ENCODE measurements at regions not wholly inside any gene's neighbourhood (a gene's known extent, or its start where the extent isn't known, plus 50 kb on each side); places are given as distances from the start of the nearest gene placed in this dataset.
"Not testable (repeated sequence)": the region's sequence is repeated elsewhere in the genome, so short reads cannot be mapped to it uniquely, and the experiment has no call there.

DNA sequence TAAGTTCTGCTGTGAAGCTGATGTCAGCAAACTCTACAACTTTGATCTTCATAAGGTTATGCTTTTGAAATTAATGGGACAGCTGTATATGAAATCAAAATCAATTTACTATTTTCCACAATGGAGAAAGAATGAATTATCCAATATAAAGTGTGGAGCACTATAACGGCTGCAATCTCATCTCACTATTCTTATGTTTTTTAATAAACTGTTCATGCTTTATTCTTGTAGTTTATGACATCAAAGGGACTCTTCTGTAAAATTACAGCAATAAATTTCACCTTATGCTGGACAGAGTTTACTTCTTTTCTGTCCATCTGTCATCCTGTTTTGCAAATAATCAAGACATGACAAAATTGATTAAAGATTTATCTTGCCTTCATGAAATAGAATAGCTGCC, 192.5 kb downstream of the TECRL start:
- no peak for DNase-seq

DNA sequence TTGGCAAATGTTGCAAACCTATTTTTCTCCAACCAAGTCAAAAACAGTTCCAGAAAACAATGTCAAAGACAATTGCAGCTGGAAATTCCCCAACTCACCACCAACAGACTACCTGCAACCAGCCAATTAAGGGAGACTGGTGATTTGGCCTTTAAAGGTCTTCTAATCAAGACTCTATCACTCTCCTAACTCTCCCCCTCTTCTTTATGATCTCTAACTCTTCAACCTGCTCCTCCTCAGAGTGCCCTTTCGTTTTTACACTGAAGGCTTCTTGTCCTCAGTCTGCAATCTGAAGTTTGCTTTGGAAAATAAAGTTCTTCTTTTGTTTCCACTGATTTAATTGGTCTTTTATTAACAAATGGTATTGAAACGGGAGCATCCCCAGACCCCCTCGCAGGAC, 203.9 kb downstream of the TECRL start:
- DNase-seq: no peak

DNA sequence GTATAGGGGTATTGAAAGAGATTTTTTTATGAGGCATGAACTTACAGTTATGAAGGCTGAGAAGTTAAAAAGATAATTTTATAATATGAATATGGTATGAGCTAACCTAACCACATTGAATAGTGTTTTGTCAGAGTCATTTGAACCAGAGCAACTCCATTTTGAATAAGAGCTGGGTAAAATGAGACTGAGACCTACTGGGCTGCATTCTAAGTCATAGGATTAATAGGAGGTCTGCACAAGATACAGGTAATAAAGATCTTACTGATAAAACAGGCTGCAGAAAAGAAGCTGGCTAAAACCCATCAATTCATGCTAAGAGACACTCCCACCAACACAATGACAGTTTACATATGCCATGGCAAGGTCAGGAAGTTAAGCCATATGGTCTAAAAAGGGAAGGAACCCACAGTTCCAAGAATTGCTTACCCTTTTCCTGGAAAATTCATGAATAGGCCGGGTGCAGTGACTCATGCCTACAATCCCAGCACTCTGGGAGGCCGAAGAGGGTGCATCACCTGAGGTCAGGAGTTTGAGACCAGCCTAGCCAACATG, 209.2 kb downstream of the TECRL start:
- DNase-seq: no peak

DNA sequence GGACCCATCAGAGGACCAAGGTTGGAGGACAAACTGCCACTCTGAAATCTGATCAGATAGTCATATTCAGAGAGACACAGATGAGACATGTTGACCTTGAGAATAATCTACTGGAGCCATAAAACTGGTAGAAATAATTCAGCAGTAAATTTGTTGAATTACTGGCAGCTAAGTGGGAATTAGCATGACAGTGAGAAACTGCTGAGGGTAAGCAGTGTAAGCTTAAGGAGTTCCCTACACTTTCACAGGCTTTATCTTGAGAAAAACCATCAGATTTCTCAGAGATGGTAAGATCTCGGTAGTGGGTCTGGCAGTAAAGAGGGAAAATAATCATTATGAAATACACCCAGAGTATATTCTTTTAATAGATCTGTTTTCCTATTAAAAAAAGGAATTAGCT, 213.7 kb downstream of the TECRL start:
- DNase-seq: no peak

DNA sequence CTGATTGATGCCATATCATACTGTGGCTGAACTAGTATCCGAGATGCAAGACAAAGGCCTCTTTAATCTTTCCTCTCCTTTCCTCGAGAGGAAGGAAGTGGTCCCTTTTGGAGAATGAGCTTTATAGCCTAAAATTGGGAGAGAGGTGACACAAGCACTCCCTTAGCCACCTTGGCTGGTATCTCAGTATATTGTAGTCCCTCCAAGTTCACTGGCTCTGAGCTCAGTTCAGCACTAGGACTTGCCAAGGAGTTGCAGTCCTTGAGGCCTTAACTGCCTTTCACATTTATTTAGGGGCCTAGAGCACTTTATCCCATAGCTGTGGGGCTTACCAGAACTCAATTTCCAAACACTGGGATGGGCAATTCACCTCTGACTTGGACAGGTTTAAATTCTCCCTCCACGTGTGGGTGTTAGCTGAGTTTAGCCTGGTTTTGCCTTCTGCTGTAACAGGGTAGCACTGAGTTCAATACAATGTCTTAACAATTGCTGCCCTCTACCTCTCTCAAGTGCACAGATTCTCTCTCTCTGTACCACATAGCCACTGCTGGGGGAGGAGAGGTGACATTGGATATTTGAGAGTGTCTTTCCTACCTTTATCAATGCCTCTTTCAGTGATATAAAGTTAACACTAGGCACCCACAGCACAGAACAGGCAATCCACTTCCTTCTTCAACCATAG, 216.4 kb downstream of the TECRL start:
- no peak for DNase-seq

DNA sequence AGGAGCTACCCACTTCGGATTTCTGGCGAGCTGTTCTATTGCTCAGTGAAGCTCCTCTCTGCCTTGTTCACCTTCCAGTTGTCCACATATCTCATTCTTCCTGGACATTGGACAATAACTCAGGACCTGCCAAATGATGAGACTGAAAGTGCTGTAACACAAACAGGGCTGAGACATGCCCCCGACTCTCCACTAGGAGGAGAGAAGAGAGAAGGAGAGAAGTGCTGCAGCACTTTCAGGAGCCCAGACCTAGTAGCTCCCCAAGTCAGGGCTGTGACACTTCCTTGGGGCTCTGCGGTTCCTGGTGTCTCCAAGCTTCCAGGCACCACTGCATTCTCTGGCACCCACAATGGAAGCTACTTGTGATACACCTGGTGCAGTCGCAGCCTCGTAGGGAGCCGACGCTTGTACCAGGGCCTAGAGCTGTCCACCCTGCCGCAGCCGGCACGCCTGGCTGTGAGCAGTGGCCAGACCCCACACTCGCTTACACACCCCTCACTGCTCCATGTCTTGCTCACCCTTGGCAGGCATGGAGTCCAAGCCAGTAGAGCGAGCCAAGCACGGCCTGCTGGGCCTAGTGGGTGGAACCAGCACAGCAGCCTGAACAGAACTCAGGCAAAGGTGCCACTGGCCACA, 234.9 kb downstream of the TECRL start:
- no peak for DNase-seq

DNA sequence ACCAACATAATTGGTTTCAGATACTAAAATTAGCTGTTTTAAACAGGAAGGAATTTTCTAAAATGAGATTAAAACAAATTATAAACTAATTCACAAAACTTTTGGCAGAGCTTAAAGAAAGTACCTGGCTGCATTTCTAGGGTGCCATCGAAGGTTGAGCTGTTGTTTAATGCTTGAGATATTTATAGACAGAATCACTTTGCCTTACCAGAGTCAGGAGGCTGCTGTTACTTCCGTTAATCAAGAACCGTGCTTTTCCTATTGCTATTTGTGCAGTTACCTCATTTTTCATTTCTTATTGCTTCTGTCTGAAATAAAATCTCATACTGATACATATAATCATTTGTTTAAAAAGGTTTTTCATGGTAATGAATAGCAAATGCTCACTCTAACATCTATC, 242.9 kb downstream of the TECRL start:
- no peak for DNase-seq

DNA sequence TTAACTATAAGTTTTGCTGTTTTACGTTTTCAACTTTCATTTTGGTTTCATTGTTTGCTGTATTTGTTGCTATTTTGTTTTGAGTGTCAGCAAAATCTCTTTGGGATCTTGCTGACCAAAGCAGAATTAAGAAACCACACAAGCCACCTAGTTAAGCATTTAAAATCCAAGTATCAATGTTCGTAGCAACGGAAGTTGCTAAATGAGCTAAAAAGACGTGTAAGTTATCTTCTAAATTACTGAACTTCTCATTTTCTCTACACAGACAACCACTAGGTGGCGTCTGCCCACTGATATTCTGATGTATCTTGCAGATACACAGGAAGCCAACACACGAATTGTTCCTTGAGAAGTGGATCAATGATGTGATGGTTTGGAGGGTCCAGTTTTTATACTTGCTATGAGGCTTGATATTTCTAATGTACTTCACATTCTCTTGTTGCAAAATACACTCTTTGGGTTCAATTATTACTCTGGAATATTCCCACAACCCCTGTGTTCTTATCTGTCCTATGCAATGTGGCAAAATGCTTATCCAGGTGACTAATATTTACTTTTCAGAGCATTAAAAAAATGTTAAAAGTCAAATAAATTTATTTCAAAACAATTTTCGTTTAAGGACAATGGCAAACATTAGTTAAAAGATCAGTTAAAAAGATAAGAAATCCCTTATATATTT, 250.5 kb downstream of the TECRL start:
- DNase-seq: peak; percentile 69 to 78 (median 76)

DNA sequence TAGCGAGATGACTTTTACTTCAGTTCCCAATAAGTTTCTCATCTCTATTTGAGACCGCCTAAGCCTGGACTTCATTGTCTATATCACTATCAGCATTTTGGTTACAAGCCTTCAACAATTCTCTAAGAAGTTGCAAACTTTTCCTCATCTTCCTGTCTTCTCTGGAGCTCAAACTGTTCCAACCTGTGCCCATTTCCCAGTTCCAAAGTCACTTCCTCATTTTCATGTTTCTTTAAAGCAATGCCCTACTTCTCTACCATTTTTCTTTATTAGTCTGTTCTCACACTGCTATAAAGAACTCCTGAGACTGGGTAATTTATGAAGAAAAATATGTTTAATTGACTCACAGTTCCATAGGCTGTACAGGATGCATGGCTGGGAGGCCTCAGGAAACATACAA, 251.9 kb downstream of the TECRL start:
- no peak for DNase-seq

DNA sequence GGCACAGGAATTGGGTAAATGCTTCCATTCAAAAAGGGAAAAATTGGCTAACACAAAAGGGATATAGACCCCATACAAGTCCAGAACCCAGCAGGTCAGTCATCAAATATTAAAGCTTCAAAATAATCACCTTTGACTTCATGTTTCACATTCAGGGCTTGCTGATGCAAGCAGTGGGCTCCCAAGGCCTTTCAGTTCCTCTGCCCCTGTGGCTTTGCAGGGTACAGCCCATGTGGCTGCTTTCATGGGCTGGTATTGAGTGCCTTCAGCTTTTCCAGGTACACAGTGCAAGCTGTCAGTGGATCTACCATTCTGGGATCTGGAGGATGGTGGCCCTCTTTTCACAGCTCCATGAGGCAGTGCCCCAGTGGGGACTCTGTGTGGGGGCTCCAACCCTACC, 253.0 kb downstream of the TECRL start:
- DNase-seq: no peak

DNA sequence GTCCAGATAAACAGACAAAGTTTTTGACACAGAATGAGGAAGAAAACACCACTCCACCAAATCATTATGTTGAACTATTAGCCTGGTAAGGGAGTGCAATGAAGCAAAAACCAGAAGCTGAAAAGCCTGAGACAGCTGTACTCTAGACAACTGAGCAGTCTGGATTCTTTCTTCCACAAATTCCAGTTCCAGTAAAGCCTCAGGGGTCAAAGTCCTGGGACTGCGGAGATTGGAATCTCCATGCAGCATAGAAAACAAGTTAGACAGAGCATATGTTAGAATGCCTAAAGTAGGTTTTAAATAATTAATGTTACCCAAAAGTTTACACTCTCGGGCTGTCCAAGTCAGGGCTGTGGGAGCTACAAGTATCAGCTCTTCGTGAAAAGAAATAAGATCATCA, 263.2 kb downstream of the TECRL start:
- no peak for DNase-seq

DNA sequence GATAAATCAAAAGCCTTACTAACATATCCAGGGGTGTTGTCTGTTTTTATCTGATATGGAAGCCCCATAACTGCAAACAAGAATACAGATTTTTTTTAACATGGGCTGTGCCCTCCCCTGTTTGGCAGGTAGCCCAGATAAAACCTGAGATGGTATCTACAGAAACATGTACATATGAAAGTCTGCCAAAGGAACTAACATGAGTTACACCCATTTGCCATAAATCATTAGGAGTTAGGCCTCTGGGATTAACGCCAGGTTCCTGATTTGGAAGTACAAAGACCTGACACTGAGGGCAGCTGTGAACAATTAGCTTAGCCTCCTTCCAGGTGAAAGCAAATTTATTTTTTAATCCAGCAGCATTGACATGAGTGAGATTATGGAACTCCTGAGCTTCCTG, 264.3 kb downstream of the TECRL start:
- no peak for DNase-seq

DNA sequence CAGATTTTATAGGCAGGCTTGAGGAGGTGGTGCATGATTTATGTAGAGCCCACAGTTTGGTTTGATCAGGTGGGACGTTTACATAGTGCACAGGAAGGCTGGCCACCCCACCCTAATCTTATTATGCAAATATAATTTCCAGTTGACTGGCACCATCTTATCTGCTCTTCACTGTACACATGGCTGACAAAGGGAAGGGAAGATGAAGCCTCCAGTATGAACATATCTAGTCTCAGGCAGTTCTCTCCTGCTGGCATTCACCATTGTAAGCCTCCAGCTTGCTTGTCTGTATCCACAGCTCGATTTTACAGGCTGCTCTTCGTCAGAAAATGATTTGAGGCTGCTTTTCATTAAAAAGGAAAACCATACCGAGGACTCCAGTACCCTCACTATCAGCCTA, 278.3 kb downstream of the TECRL start:
- no peak for DNase-seq

DNA sequence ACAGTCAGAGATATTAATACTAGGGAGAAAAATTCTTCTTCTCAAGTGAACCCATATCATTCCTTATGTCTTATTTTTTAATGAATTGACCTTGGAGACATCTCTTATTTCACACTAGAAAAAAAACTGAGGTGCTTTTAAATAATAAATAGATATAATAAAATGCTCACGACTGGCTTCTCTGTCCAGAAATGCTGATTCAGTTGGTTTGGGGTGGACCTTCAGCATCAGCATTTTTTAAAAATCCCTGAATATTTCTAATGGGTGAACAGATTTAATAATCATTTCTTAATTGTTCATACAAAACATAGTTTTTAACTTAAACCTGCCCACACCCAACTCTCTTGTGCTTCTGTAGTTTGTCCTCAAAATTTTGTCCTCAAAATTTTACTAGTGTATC, 283.9 kb downstream of the TECRL start:
- DNase-seq: no peak

DNA sequence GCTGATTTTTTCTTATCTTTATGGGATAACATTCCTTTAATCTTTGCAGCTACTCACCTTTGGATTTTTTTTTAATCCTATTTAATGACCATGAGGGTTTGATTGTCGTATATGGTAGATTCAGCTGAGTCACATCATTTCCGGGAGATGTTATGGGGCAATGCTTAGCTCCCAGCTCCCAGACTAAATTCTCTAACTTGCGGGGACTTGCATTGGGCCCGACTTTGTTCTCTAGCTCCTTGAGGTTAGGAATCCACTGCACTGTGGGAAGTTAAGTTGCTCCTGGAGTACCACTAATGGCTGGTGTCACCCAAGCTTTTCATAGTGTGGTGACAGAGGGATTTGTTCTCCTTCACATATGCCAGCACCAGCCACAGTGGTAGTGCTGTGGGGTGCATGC, 287.4 kb downstream of the TECRL start:
- DNase-seq: no peak

DNA sequence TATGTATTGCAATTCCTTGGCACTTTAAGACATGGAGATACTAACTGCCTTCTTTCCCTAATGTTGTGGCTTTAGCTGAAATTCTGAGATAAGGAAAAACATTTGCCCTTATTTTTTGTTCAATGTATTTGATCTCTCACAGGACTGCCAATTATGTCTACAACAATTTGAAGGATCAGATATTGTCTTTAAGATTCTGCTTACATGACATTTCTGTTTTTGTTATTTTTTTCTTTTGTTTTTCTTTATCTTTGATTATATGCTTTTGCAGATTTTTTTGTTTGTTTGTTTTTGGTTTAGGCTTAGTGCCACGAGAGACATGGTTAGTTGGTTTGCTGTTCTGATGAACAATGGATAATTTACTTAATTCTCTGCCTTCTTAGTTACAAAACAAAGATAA, 303.3 kb downstream of the TECRL start:
- DNase-seq: no peak

DNA sequence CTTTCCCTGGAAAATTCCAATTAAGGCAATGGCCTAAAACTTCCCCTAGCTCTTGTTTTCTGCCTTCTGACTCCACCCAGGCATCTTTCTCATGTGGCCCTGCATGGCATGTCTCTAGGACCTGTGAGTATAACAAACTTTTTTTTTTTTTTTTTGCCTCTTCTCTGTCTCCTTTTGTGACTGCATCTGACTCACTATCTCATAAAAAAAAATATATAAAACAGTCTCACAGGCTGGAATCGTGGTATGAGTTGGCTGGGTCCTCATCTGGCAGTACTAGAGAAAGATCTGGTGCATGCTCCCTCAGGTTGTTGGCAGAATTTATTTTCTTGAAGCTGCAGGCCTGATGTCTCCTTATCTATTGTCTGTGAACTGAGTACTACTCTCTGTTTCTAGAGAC, 313.9 kb downstream of the TECRL start:
- no peak for DNase-seq

DNA sequence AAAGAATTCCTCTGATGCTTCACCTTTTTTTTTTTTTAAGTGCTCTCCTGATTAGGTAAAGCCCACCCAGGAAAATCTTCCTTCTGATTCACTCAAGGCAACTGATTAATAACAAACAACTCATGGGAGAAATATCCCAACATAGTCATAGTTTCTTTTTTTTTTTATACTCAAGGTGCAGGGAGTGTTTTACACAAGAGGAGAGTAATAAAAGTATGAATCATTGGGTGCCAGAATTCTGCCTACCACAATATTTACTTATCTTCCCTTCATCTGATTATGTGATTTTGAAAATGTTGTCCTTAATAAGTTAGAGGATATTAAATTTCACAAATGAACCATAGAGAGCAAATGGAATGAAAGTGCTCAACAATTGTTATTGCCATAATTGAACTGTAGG, 329.9 kb downstream of the TECRL start:
- no peak for DNase-seq

DNA sequence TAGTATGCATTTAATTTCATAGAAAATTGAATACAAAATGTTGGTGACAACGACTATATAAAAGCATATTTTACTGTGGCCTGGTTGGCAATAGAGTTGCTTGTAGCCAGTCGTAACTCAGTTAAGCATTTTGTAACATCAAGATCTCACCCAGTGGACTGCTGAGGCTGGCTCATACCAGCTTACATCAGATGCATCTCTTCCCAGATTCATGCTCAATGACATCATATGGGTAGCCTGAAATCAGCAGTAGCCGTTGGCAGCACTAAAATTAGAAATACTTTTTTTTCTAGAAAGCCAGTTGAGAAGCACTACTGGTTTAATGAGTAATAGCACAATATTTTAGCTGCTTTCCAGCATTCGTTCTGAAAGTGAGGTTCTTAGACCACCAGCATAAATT, 341.2 kb downstream of the TECRL start:
- no peak for DNase-seq

DNA sequence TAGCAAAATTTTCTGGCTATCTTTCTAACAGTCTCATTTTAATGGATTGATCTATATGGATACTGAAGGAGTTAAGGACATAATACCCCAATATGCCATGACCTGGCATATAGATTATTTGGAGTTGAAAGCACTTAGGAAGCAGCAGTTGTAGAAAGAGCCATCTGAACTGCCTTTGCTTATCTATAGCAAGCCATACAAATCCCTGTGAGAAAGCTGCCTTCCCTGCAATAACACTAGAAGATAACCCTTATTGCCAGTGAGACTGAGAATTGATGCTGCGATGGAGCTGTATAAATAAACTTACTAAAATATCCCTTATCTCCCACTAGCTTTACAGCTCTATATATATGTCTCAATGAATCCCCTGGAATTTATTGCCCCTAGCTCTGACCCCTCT, 346.3 kb downstream of the TECRL start:
- DNase-seq: no peak

DNA sequence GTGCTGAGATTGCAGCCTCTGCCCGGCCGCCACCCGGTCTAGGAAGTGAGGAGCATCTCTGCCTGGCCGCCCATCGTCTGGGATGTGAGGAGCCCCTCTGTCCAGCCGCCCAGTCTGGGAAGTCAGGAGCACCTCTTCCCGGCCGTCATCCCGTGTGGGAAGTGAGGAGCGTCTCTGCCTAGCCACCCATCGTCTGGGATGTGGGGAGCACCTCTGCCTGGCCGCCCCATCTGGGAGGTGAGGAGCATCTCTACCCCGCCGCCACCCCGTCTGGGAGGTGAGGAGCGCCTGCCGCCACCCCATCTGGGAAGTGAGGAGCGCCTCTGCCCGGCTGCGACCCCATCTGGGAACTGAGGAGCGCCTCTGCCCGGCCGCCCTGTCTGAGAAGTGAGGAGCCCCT, 372.2 kb downstream of the TECRL start:
- not testable (repeated sequence) for DNase-seq

DNA sequence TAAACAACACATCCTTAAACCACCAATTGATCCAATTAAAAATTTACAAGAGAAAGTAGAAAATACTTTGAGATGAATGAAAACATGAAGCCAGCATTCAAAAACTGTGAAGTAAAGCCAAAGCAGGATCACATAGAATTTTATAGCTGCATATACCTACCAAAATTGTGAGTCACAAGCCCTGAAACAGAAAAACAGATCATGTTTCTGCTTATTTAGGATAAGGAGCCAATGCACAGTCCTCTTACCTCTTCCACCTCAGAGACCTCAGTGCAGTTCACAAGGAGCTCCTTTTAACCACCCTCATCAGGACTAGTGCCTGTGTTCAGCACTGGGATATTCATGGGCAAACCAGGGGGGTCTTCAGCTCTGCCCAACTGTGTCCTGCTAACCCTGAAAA, 386.7 kb downstream of the TECRL start:
- no peak for DNase-seq

DNA sequence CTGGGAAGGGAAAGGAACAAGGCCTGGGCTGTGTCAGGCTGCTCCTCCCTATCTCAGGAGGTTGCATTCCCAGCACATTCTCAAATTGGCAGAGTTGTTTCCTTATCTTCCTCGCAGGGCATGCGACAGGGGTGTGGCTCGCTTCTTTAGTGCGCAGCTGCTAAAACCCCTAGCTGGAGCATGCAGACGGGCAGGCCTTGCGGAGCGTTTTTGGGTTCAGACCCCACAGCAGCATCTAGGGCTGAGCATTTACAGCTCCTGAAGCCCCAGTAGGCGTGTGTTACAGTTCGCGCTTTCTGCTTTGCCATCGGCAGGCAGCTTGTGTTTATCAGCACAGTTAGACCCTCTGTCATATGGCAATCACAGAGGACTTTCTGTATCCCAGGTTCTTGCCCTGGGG, 392.4 kb downstream of the TECRL start:
- no peak for DNase-seq

DNA sequence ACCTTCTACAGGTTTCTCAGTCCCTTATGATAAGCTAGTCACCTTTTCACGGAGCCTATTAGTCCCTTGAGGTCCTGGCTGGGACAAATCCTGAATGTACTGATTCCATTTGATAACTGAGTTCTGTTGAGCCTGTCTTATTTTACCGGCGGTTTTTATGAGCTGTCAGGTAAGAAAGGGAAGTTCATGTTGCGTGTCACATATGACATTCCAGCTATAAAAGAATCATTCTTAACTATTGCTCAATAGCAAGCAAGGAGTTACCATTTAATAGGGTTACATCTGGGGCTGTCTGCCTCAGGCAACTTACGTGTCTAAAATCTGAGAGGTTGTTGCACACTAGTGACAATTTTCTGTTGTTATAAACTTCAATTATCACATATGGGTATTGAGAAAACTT, 394.6 kb downstream of the TECRL start:
- DNase-seq: no peak

All from suppressor macrophage (primary cell).